Body of pancreas (tissue), 4 donors: ENCODE measurements at regions not wholly inside any gene's neighbourhood (a gene's known extent, or its start where the extent isn't known, plus 50 kb on each side); places are given as distances from the start of the nearest gene placed in this dataset.

ENCODE experiments used
- ATAC-seq: fragments of 150-250 bp; one replicate; pipeline ENCODE4 v1.9.1; 2016
- DNase-seq, 4 donors: peaks; one replicate each; pipeline ENCODE4 v3.0.0-alpha.2; 2019
- H3K27ac ChIP-seq, 4 donors: fragments of 200-600 bp; sonication (generic); 1 replicate in 3 of 4; 2 replicates in 1 of 4; pipeline versions ENCODE4 v1.5.1 to v1.6.1; 2016 to 2019; ENCODE audit warnings: mild to moderate bottlenecking in 1 of 4, mixed read lengths in 1 of 4, moderate library complexity in 1 of 4
- H3K27me3 ChIP-seq, 2 donors: fragments of 200-600 bp; sonication (generic); one replicate each; pipeline ENCODE4 v1.6.0; 2016; ENCODE audit warnings: mild to moderate bottlenecking in 1 of 2
- H3K36me3 ChIP-seq, 2 donors: fragments of 200-600 bp; sonication (generic); replicated peaks in 1 of 2; 2 replicates each; pipeline ENCODE4 v1.5.1; 2016; ENCODE audit warnings: low read depth in 2 of 2; ENCODE audit not compliant: insufficient read depth in 1 of 2
- H3K4me1 ChIP-seq: fragments of 200-600 bp; sonication (generic); one replicate; pipeline ENCODE4 v1.6.0; 2016
- H3K4me3 ChIP-seq, 2 donors: fragments of 200-600 bp; sonication (generic); 1 replicate in 1 of 2; 2 replicates in 1 of 2; pipeline ENCODE4 v1.5.1; 2016 to 2019
- H3K9me3 ChIP-seq, 3 donors: fragments of 200-600 bp; sonication (generic); 1 replicate in 2 of 3; 2 replicates in 1 of 3; pipeline ENCODE4 v1.5.1; 2016
- CTCF ChIP-seq, 7 experiments: fragments of 450-650 bp in 4 of 7; fragments of 200-600 bp in 3 of 7; sonication (generic) in 3 of 7; IDR thresholded peaks; one replicate each; pipeline ENCODE4 v1.5.1; 2016 to 2019; ENCODE audit warnings: antibody characterized with exemption in 7 of 7
- POLR2A ChIP-seq, 3 donors: fragments of 450-650 bp; IDR thresholded peaks; one replicate each; pipeline ENCODE4 v1.6.1; 2016; ENCODE audit warnings: antibody characterized with exemption in 3 of 3, mild to moderate bottlenecking in 2 of 3
- WGBS, 2 donors: methylation state at CpG; one replicate each; pipeline ENCODE4 v1.1.5; 2017; 5-methylcytosine and 5-hydroxymethylcytosine counted together
- intact Hi-C: fragments of 100-400 bp; cut with DNase I; formaldehyde crosslinking; loops from one replicate; pipeline ENCODE4 v1.15.1; 2023

GRCh38 chr3:44041726-44042125 is 200.0 kb upstream of the TOPAZ1 start:
- TF ChIP-seq POLR2A (IDR thresholded peaks at IDR 0.05): no peak
- no peak for TF ChIP-seq CTCF (IDR thresholded peaks at IDR 0.05)
- Histone ChIP-seq H3K27me3 (no peaks in the 10 kb centered on the region), H3K4me1 (peaks cover 8% of the 10 kb centered on the region), H3K4me3 (no peak overlapping the region), H3K9me3 (no peaks in the 10 kb centered on the region), H3K27ac (no peak overlapping the region), H3K36me3 (no peaks in the 10 kb centered on the region)
- ATAC-seq: no peak
- 52 to 53% methylated on average over 4 of the region's 4 CpGs for WGBS, 2 donors
- intact Hi-C loops: no loop called here
- no peak for DNase-seq

GRCh38 chr3:44042772-44043171 is 198.9 kb upstream of the TOPAZ1 start:
- WGBS, 2 donors: 62 to 70% methylated on average over 4 of the region's 4 CpGs

GRCh38 chr3:44045476-44046275 is 196.0 kb upstream of the TOPAZ1 start:
- Histone ChIP-seq H3K27ac (peak overlapping the region in 2 of 4 donors; percentile 22 to 43), H3K27me3 (no peaks in the 10 kb centered on the region), H3K4me1 (peaks cover 20% of the 10 kb centered on the region), H3K9me3 (no peaks in the 10 kb centered on the region), H3K36me3 (no peaks in the 10 kb centered on the region), H3K4me3 (no peak overlapping the region)
- intact Hi-C loops: no loop called here
- ATAC-seq: peak; percentile 76
- TF ChIP-seq POLR2A (IDR thresholded peaks at IDR 0.05): no peak
- no peak for TF ChIP-seq CTCF (IDR thresholded peaks at IDR 0.05)
- WGBS, 2 donors: 24 to 27% methylated on average over 4 of the region's 4 CpGs
- peak; percentile 56 to 78 (median 66) for DNase-seq

More at GRCh38 chr3:44042772-44043171, 198.9 kb upstream of the TOPAZ1 start:
- no peak for ATAC-seq
- TF ChIP-seq POLR2A (IDR thresholded peaks at IDR 0.05): no peak
- no peak for TF ChIP-seq CTCF (IDR thresholded peaks at IDR 0.05)
- intact Hi-C loops: no loop called here
- no peak overlapping the region for H3K27ac ChIP-seq
- no peaks in the 10 kb centered on the region for H3K36me3 ChIP-seq
- H3K4me1 ChIP-seq: peaks cover 11% of the 10 kb centered on the region
- H3K9me3 ChIP-seq: no peaks in the 10 kb centered on the region
- no peaks in the 10 kb centered on the region for H3K27me3 ChIP-seq
- H3K4me3 ChIP-seq: no peak overlapping the region
- DNase-seq: no peak

- peaks cover 20% of the 10 kb centered on the region for H3K4me1 ChIP-seq
- H3K27me3 ChIP-seq: no peaks in the 10 kb centered on the region
- WGBS, 2 donors: 43 to 49% methylated on average over 3 of the region's 3 CpGs
- H3K27ac ChIP-seq: peak overlapping the region; percentile 44 to 79 (median 61)
- no peak overlapping the region for H3K4me3 ChIP-seq
- DNase-seq (no peak), ATAC-seq (no peak)
- no peaks in the 10 kb centered on the region for H3K36me3 ChIP-seq
- no peaks in the 10 kb centered on the region for H3K9me3 ChIP-seq
- intact Hi-C loops: no loop called here
- TF ChIP-seq POLR2A (IDR thresholded peaks at IDR 0.05) (no peak), CTCF (IDR thresholded peaks at IDR 0.05) (no peak)
These were observed 193.9 kb upstream of the TOPAZ1 start for GRCh38 chr3:44047796-44048195.
